Keratinocyte (primary cell): ENCODE measurements at regions not wholly inside any gene's neighbourhood (a gene's known extent, or its start where the extent isn't known, plus 50 kb on each side); places are given as distances from the start of the nearest gene placed in this dataset.

Source experiments
- DNase-seq: peaks from one replicate; pipeline ENCODE4 v3.0.0-alpha.2; 2011; ENCODE audit warnings: low read depth, missing footprints, low spot score
- FAIRE-seq: peaks from 2 replicates; lab custom pipeline; 2011; peaks lifted over from hg19 to GRCh38; lab: Jason Lieb, UNC
- H2AFZ ChIP-seq: 2 replicates; pipeline ENCODE4 v1.6.0; 2012; ENCODE audit warnings: low read length, control low read depth, inconsistent platforms; ENCODE audit not compliant: control insufficient read depth
- H3K27ac ChIP-seq: 2 replicates; pipeline ENCODE4 v1.5.1; 2011; ENCODE audit warnings: low read length; ENCODE audit not compliant: control insufficient read depth, insufficient read depth
- H3K27me3 ChIP-seq: 3 replicates; pipeline ENCODE4 v1.6.0; 2011; ENCODE audit warnings: low read length; ENCODE audit not compliant: control insufficient read depth, insufficient read depth; ENCODE audit errors: extremely low read depth
- H3K36me3 ChIP-seq, 2 experiments: 2 replicates in 1 of 2; 3 replicates in 1 of 2; pipeline ENCODE4 v1.5.1; 2011; ENCODE audit warnings: low read length in 2 of 2, mild to moderate bottlenecking in 1 of 2; ENCODE audit not compliant: control insufficient read depth in 2 of 2, insufficient read depth in 2 of 2; ENCODE audit errors: extremely low read depth in 1 of 2
- H3K4me1 ChIP-seq: 3 replicates; pipeline ENCODE4 v1.5.1; 2011; ENCODE audit warnings: low read length; ENCODE audit not compliant: control insufficient read depth, insufficient read depth; ENCODE audit errors: extremely low read depth
- H3K4me2 ChIP-seq: 3 replicates; pipeline ENCODE4 v1.6.0; 2011; ENCODE audit warnings: low read depth, low read length; ENCODE audit not compliant: control insufficient read depth, insufficient read depth; ENCODE audit errors: extremely low read depth
- H3K4me3 ChIP-seq, 3 experiments: fragments of 200-600 bp in 1 of 3; sonication (generic) in 1 of 3; 2 replicates in 2 of 3; 3 replicates in 1 of 3; pipeline ENCODE4 v1.5.1; 2011 to 2016; ENCODE audit warnings: low read length in 3 of 3, mild to moderate bottlenecking in 3 of 3, control low read depth in 2 of 3, inconsistent platforms in 1 of 3, low read depth in 1 of 3, mixed read lengths in 1 of 3, mixed run types in 1 of 3, moderate library complexity in 1 of 3; ENCODE audit not compliant: control insufficient read depth in 2 of 3, insufficient read depth in 2 of 3; ENCODE audit errors: extremely low read depth in 1 of 3
- H3K79me2 ChIP-seq: 2 replicates; pipeline ENCODE4 v1.6.0; 2012; ENCODE audit warnings: low read length; ENCODE audit not compliant: control insufficient read depth, insufficient read depth
- H3K9ac ChIP-seq: 3 replicates; pipeline ENCODE4 v1.6.0; 2011; ENCODE audit warnings: low read length; ENCODE audit not compliant: control insufficient read depth, insufficient read depth; ENCODE audit errors: extremely low read depth
- H3K9me1 ChIP-seq: 3 replicates; pipeline ENCODE4 v1.6.0; 2011; ENCODE audit warnings: low read length; ENCODE audit not compliant: control insufficient read depth, insufficient read depth; ENCODE audit errors: extremely low read depth
- H3K9me3 ChIP-seq: 2 replicates; pipeline ENCODE4 v1.5.1; 2012; ENCODE audit warnings: low read depth, low read length; ENCODE audit not compliant: control insufficient read depth
- H4K20me1 ChIP-seq: 3 replicates; pipeline ENCODE4 v1.6.0; 2011; ENCODE audit warnings: low read length; ENCODE audit not compliant: control insufficient read depth, insufficient read depth; ENCODE audit errors: extremely low read depth
- CTCF ChIP-seq, 3 experiments: IDR thresholded peaks in 1 of 3; conservative IDR thresholded peaks in 1 of 3; optimal IDR thresholded peaks in 1 of 3; 2 replicates in 2 of 3; 3 replicates in 1 of 3; pipeline versions ENCODE3 to v1.5.1; 2011; ENCODE audit warnings: low read length in 3 of 3, mild to moderate bottlenecking in 3 of 3, moderate library complexity in 2 of 3, control low read depth in 1 of 3, inconsistent platforms in 1 of 3; ENCODE audit not compliant: insufficient read depth in 2 of 3; ENCODE audit errors: extremely low read depth in 1 of 3
- EZH2 ChIP-seq: IDR thresholded peaks from one replicate; pipeline ENCODE4 v1.6.1; 2012; ENCODE audit warnings: inconsistent platforms, mild to moderate bottlenecking, low read length, moderate library complexity
- dilution Hi-C: fragments of 300-500 bp; cut with MboI; formaldehyde crosslinking; loops from one replicate; pipeline ENCODE4 v1.7.0; 2020; ENCODE audit warnings: low sequenced_read_pairs; ENCODE audit not compliant: extremely low pct_ligation_motif_present

GRCh38 chr11:28702871-28703270, 594.7 kb downstream of the METTL15 start:
- TF ChIP-seq CTCF (optimal IDR thresholded peaks at IDR 0.05 in 1 of 3, IDR thresholded peaks at IDR 0.05 in 1 of 3, conservative IDR thresholded peaks at IDR 0.05 in 1 of 3; ENCODE audit: extremely low read depth in 1 of 3, insufficient read depth in 2 of 3, low read length in 3 of 3) (no peak), EZH2 (no peak)
- no peak overlapping the region for H3K27ac ChIP-seq
- no peaks in the 10 kb centered on the region for H4K20me1 ChIP-seq
- dilution Hi-C loops, result no loop called here
- no peak overlapping the region for H3K9ac ChIP-seq
- H2AFZ ChIP-seq, result no peak overlapping the region
- H3K36me3 ChIP-seq, result no peaks in the 10 kb centered on the region
- no peaks in the 10 kb centered on the region for H3K9me3 ChIP-seq
- H3K9me1 ChIP-seq, result no peaks in the 10 kb centered on the region
- H3K27me3 ChIP-seq, result no peaks in the 10 kb centered on the region
- no peak overlapping the region for H3K4me3 ChIP-seq
- FAIRE-seq (no peak), DNase-seq (no peak)
- no peaks in the 10 kb centered on the region for H3K79me2 ChIP-seq
- peaks cover 16% of the 10 kb centered on the region for H3K4me1 ChIP-seq
- H3K4me2 ChIP-seq, result peak overlapping the region; percentile 53

GRCh38 chr11:28702450-28702790, 594.2 kb downstream of the METTL15 start:
- no peak for FAIRE-seq
- Histone ChIP-seq H3K27me3 (no peaks in the 10 kb centered on the region), H2AFZ (peak overlapping the region; percentile 20), H3K9me3 (no peaks in the 10 kb centered on the region), H3K27ac (no peak overlapping the region), H3K4me2 (peak overlapping the region; percentile 53), H3K9ac (no peak overlapping the region), H4K20me1 (no peaks in the 10 kb centered on the region), H3K9me1 (no peaks in the 10 kb centered on the region), H3K79me2 (no peaks in the 10 kb centered on the region), H3K36me3 (no peaks in the 10 kb centered on the region), H3K4me3 (peak overlapping the region in 1 of 3 experiments; percentile 17), H3K4me1 (peaks cover 16% of the 10 kb centered on the region)
- no peak for TF ChIP-seq CTCF (optimal IDR thresholded peaks at IDR 0.05 in 1 of 3, IDR thresholded peaks at IDR 0.05 in 1 of 3, conservative IDR thresholded peaks at IDR 0.05 in 1 of 3; ENCODE audit: extremely low read depth in 1 of 3, insufficient read depth in 2 of 3, low read length in 3 of 3)
- TF ChIP-seq EZH2, result no peak
- no peak for DNase-seq
- dilution Hi-C loops, result no loop called here
